Gastroesophageal sphincter (tissue), 3 donors: ENCODE measurements at regions not wholly inside any gene's neighbourhood (a gene's known extent, or its start where the extent isn't known, plus 50 kb on each side); places are given as distances from the start of the nearest gene placed in this dataset.
"Not testable (repeated sequence)": the region's sequence is repeated elsewhere in the genome, so short reads cannot be mapped to it uniquely, and the experiment has no call there.

Experiments
- POLR2A ChIP-seq, 2 donors: fragments of 450-650 bp; IDR thresholded peaks; one replicate each; pipeline ENCODE4 v1.6.1; 2017; ENCODE audit warnings: antibody characterized with exemption in 2 of 2, mild to moderate bottlenecking in 2 of 2, moderate library complexity in 1 of 2
- TF ChIP-seq, protein P1 (sequence below), 4 experiments: fragments of 200-600 bp in 2 of 4; fragments of 450-650 bp in 2 of 4; sonication (generic) in 1 of 4; IDR thresholded peaks; one replicate each; pipeline ENCODE4 v1.5.1; 2017 to 2019; ENCODE audit warnings: antibody characterized with exemption in 4 of 4, mild to moderate bottlenecking in 2 of 4, moderate library complexity in 2 of 4

DNA sequence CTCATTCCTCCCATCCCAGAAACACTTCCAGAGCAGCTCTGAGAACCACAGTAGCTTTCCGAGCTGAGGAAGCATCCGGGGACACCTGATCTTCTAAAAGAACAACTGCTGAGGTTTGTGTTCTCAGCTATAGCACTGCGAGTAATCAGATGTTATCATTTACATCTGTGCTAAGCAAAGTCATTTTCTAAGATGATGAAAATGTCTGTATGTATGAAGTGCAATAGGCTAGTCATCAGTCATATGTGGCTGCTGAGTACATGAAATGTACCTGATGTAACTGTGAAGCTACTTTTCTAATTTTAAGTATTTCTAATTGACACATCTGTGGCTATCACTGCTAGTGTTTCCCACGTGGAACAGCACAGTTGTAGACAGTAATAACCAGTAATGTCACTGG, 582.0 kb downstream of the RPIA start:
- TF ChIP-seq POLR2A (IDR thresholded peaks at IDR 0.05) = not testable (repeated sequence)
- TF ChIP-seq, protein P1, sequence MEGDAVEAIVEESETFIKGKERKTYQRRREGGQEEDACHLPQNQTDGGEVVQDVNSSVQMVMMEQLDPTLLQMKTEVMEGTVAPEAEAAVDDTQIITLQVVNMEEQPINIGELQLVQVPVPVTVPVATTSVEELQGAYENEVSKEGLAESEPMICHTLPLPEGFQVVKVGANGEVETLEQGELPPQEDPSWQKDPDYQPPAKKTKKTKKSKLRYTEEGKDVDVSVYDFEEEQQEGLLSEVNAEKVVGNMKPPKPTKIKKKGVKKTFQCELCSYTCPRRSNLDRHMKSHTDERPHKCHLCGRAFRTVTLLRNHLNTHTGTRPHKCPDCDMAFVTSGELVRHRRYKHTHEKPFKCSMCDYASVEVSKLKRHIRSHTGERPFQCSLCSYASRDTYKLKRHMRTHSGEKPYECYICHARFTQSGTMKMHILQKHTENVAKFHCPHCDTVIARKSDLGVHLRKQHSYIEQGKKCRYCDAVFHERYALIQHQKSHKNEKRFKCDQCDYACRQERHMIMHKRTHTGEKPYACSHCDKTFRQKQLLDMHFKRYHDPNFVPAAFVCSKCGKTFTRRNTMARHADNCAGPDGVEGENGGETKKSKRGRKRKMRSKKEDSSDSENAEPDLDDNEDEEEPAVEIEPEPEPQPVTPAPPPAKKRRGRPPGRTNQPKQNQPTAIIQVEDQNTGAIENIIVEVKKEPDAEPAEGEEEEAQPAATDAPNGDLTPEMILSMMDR (IDR thresholded peaks at IDR 0.05) = not testable (repeated sequence)
